ENCODE measurements at regions not wholly inside any gene's neighbourhood (a gene's known extent, or its start where the extent isn't known, plus 50 kb on each side); places are given as distances from the start of the nearest gene placed in this dataset.

DNA sequence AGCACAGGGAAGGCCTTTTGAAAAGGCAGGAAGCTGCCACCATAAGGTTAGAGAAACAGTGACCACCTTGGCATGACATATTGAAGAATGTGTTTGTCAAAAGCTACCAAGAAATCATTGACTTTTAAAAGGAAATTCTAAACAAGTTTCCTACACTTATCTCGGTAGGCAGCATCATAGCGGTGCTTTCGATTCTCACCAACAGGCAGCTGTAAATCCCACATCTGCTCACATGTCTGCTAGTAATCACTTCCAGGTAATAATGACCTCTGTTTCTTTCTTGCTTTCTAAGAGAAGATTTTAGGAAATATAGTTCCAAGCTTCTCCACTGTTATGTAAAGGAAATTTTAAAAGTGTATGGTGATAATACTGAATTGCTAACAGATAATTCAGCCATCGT, 821.1 kb upstream of the FOXG1 start:
- TF ChIP-seq, protein P1, sequence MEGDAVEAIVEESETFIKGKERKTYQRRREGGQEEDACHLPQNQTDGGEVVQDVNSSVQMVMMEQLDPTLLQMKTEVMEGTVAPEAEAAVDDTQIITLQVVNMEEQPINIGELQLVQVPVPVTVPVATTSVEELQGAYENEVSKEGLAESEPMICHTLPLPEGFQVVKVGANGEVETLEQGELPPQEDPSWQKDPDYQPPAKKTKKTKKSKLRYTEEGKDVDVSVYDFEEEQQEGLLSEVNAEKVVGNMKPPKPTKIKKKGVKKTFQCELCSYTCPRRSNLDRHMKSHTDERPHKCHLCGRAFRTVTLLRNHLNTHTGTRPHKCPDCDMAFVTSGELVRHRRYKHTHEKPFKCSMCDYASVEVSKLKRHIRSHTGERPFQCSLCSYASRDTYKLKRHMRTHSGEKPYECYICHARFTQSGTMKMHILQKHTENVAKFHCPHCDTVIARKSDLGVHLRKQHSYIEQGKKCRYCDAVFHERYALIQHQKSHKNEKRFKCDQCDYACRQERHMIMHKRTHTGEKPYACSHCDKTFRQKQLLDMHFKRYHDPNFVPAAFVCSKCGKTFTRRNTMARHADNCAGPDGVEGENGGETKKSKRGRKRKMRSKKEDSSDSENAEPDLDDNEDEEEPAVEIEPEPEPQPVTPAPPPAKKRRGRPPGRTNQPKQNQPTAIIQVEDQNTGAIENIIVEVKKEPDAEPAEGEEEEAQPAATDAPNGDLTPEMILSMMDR (IDR thresholded peaks at IDR 0.05) = no peak
- no peaks in the 10 kb centered on the region for H3K4me1 ChIP-seq (ENCODE audit: control insufficient read depth in 1 of 2, low read depth in 2 of 2)
- H3K9me3 ChIP-seq = no peaks in the 10 kb centered on the region
- H3K27me3 ChIP-seq (replicated peaks; ENCODE audit: insufficient read depth) = no peaks in the 10 kb centered on the region
- no peak overlapping the region for H3K27ac ChIP-seq
- H3K4me3 ChIP-seq = no peak overlapping the region
- no peaks in the 10 kb centered on the region for H3K36me3 ChIP-seq
- DNase-seq (ENCODE audit: low spot score) (no peak), ATAC-seq (ENCODE audit: insufficient number of reproducible peaks, low FRiP score, low read depth) (no peak)

DNA sequence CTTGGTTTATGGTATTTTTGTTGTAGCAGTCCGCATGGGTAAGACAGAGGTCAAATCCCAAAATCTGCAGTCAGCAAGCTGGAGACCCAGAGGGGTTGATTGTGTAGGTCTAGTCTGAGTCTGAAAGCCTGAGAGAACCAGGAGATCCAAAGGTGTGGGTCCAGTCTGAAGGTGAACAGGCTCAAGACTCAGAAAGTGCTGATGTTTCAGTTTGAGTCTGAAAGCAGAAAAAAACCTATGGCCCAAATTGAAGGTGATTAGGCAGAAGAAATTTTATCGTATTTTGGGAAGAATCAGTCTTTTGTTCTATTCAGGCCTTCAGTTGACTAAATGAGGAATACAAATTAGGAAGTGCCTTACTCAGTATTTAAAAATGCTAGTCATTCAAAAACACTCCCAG, 807.8 kb upstream of the FOXG1 start:
- Histone ChIP-seq H3K4me1 (ENCODE audit: control insufficient read depth in 1 of 2, low read depth in 2 of 2) (no peaks in the 10 kb centered on the region), H3K36me3 (no peaks in the 10 kb centered on the region), H3K4me3 (no peak overlapping the region), H3K27me3 (replicated peaks; ENCODE audit: insufficient read depth) (no peaks in the 10 kb centered on the region), H3K9me3 (no peaks in the 10 kb centered on the region), H3K27ac (no peak overlapping the region)
- TF ChIP-seq, protein P1 (IDR thresholded peaks at IDR 0.05) = no peak
- DNase-seq (ENCODE audit: low spot score) (no peak), ATAC-seq (ENCODE audit: insufficient number of reproducible peaks, low FRiP score, low read depth) (no peak)

DNA sequence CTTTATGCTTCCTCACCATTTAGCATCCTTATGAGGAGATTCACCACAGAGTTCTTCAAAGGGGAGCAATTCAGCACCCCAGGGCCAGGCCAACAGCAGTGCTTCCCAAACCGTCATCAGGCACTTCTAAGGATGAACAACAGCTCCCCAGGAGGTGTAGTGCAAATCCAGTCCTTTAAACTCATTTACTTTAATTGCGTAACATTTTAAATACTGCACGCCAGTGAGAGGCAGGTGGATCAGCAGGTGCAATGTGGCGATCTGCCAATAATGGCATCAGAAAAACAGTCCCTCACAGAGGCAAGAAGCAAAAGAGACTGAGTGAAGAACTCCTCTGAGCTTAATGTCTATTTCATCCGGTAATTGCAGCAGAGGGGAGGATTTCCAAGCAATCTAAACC, 770.9 kb upstream of the FOXG1 start:
- Histone ChIP-seq H3K27ac (no peak overlapping the region), H3K4me1 (ENCODE audit: control insufficient read depth in 1 of 2, low read depth in 2 of 2) (no peaks in the 10 kb centered on the region), H3K9me3 (no peaks in the 10 kb centered on the region), H3K4me3 (no peak overlapping the region), H3K36me3 (no peaks in the 10 kb centered on the region), H3K27me3 (replicated peaks; ENCODE audit: insufficient read depth) (no peaks in the 10 kb centered on the region)
- ATAC-seq (ENCODE audit: insufficient number of reproducible peaks, low FRiP score, low read depth) = no peak
- TF ChIP-seq, protein P1 (IDR thresholded peaks at IDR 0.05) = no peak
- DNase-seq (ENCODE audit: low spot score) = no peak

DNA sequence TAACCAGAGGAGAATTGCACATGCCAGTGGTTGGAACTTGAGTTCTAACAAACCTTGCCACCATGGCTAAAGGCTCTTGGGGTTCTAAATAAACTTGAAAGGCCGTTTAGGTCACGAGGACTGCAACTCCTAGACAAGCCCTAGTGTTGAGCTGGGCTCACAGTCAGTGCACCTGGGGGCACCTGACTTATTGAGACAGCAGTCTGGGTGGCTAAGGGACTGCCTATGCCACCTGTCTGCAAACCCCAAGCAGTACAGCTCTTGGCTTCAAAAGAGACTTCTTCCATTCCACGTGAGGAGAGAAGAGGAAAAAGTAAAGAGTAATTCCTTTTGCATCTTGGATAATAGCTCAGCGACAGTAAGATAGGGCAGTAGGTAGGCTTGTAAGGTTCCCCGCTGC, 765.6 kb upstream of the FOXG1 start:
- ATAC-seq (ENCODE audit: insufficient number of reproducible peaks, low FRiP score, low read depth) = no peak
- H3K4me3 ChIP-seq = no peak overlapping the region
- H3K27me3 ChIP-seq (replicated peaks; ENCODE audit: insufficient read depth) = no peaks in the 10 kb centered on the region
- peaks cover 3% of the 10 kb centered on the region for H3K9me3 ChIP-seq
- H3K36me3 ChIP-seq = no peaks in the 10 kb centered on the region
- no peak overlapping the region for H3K27ac ChIP-seq
- TF ChIP-seq, protein P1 (IDR thresholded peaks at IDR 0.05) = no peak
- no peak for DNase-seq (ENCODE audit: low spot score)
- H3K4me1 ChIP-seq (ENCODE audit: control insufficient read depth in 1 of 2, low read depth in 2 of 2) = no peaks in the 10 kb centered on the region

DNA sequence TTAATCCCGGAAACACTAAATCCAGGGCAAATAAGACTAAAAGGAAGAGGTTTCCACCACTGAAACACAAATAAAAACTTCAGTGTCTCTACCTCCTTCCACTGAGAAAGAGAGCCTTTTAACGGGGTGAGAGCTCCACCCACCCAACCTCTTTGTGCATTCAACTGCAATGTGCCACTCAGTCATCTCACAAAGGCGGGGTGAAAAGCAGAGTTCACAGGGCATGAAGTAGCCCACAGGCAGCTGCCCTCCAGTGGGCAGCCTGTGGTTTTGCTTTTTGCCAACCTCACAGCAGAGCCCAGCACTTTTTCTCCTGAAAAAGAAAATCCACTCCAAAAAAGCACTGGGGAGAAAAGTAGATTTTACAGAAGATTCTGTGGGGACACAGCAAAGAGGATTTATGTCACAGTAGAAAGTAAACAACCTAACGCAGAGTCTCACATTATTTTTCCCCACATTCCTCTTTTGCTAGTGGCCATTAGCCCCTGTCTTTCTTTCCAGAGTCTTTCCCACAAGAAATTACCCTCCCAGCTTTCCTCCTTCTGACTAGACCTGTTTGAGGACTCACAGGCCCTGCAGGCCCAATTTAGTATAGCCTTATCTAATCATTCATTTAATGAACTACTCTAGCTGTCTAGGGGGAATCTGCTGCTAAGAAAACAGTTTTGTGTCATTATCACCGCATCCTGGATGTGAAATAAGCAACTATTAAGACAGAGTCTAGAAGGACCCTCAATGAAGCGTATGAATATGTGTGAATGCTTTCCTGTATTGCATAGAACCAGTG, 753.8 kb upstream of the FOXG1 start:
- Histone ChIP-seq H3K9me3 (no peaks in the 10 kb centered on the region), H3K27ac (no peak overlapping the region), H3K36me3 (no peaks in the 10 kb centered on the region), H3K4me3 (no peak overlapping the region), H3K4me1 (ENCODE audit: control insufficient read depth in 1 of 2, low read depth in 2 of 2) (no peaks in the 10 kb centered on the region), H3K27me3 (replicated peaks; ENCODE audit: insufficient read depth) (no peaks in the 10 kb centered on the region)
- DNase-seq (ENCODE audit: low spot score) = no peak
- TF ChIP-seq, protein P1 (IDR thresholded peaks at IDR 0.05) = no peak
- no peak for ATAC-seq (ENCODE audit: insufficient number of reproducible peaks, low FRiP score, low read depth)
